GM12865 (cell line): ENCODE measurements at regions not wholly inside any gene's neighbourhood (a gene's known extent, or its start where the extent isn't known, plus 50 kb on each side); places are given as distances from the start of the nearest gene placed in this dataset.

ENCODE experiments used
- DNase-seq: peaks from one replicate; pipeline ENCODE4 v3.0.0; 2010; ENCODE audit warnings: low read depth
- H3K4me3 ChIP-seq: 2 replicates; pipeline ENCODE4 v1.5.1; 2011; ENCODE audit warnings: mild to moderate bottlenecking, low read depth, low read length, control low read depth
- TF ChIP-seq, protein P1 (sequence below): IDR thresholded peaks from 2 replicates; pipeline ENCODE4 v1.5.1; 2011; ENCODE audit warnings: low read length, control low read depth, low read depth, inconsistent platforms; ENCODE audit not compliant: insufficient read depth; ENCODE audit errors: missing control alignments

DNA sequence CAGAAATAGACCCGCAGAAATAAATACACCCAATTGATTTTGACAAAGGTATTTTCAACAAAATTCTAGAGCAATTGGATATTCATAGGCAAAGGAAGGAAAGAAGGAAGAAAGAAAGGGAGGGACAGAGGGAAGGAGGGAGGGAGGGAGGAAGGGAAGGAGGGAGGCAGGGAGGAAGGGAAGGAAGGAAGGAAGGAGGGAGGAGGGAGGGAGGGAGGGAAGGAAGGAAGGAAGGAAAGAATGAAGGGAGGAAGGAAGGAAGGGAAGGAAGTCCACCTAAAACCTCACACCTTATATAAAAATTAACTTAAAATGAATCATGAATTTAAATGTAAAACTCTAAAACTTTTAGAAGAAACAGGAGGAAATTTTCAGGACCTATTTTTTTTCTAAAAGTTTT, 94.2 kb upstream of the USP47 start:
- DNase-seq: no peak
- H3K4me3 ChIP-seq: no peak overlapping the region
- TF ChIP-seq, protein P1, sequence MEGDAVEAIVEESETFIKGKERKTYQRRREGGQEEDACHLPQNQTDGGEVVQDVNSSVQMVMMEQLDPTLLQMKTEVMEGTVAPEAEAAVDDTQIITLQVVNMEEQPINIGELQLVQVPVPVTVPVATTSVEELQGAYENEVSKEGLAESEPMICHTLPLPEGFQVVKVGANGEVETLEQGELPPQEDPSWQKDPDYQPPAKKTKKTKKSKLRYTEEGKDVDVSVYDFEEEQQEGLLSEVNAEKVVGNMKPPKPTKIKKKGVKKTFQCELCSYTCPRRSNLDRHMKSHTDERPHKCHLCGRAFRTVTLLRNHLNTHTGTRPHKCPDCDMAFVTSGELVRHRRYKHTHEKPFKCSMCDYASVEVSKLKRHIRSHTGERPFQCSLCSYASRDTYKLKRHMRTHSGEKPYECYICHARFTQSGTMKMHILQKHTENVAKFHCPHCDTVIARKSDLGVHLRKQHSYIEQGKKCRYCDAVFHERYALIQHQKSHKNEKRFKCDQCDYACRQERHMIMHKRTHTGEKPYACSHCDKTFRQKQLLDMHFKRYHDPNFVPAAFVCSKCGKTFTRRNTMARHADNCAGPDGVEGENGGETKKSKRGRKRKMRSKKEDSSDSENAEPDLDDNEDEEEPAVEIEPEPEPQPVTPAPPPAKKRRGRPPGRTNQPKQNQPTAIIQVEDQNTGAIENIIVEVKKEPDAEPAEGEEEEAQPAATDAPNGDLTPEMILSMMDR: no peak

DNA sequence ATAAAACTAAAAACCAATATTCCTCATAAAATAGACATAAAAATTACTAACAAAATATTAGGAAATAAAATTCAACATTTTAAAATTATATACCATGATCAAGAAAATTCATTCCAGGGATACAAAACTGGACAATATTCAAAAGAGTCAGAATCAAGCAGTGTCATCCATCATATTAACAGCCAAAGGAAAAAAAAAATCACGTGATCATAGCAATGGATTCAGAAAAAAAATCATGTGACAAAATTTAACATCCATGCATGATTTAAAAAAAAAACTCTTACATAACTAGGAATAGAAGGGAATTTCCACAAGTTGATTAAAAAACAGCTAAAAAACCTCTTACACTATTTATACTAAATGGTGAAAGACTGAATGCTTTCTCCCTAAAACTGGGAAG, 95.3 kb upstream of the USP47 start:
- DNase-seq: no peak
- no peak overlapping the region for H3K4me3 ChIP-seq
- TF ChIP-seq, protein P1: no peak

DNA sequence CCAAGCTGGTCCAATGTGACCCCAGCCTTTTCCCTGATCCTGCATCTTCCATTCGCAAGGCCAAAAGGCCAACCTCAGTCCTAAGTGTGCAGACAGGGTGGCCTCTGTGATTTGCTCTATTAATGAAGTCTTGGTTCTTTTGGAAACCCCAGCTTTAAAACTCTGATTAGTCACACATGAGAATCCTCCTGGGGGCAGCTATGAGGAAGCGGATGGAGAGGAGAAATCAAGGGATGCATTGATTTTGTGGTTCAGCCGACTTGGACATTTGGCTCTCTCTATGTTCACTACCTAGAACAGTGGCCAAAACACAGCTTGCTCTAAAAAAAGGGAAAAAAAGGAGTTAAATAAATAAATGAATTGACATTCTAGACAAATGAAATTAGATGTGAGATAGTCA, 98.6 kb upstream of the USP47 start:
- TF ChIP-seq, protein P1: no peak
- no peak overlapping the region for H3K4me3 ChIP-seq
- DNase-seq: no peak

- DNase-seq: no peak
- TF ChIP-seq, protein P1: no peak
- H3K4me3 ChIP-seq: no peak overlapping the region
These were observed 99.3 kb upstream of the USP47 start for GRCh38 chr11:11742486-11742885.

GRCh38 chr11:11740836-11741235, 100.9 kb upstream of the USP47 start:
- TF ChIP-seq, protein P1: no peak
- no peak overlapping the region for H3K4me3 ChIP-seq
- no peak for DNase-seq

DNA sequence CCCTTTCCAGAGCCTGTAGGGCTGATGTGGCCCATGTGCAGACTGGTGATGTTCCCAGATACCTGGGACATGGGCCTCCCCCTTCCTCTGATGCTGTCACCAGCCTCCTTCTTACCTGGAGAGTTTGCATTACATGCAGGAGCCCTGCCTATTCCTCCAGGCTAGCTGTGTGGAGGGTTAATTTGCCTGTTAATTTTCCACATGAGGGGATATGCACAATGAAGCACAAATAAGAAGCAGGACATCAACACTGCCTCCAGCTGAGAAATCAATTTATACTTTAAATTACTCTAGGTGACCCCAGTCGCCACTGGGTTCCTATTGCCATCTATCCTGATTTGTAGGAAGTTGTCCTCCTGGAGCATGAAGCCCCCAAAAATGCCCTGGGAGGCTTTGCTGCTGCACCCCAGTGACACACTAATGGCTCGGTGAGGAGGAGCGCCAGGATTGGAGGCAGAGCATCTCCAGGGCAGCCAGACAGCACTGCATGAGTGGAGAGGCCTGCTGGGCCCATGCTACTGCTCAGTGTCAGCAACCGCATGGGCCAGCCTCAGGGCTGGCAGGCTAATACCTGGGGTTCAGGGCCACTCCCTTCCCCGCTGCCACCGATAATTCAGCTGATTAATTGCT, 101.6 kb upstream of the USP47 start:
- TF ChIP-seq, protein P1: no peak
- no peak overlapping the region for H3K4me3 ChIP-seq
- DNase-seq: no peak

GRCh38 chr11:11738370-11738769, 103.4 kb upstream of the USP47 start:
- H3K4me3 ChIP-seq: no peak overlapping the region
- DNase-seq: no peak
- TF ChIP-seq, protein P1: no peak
